NT2/D1 (cell line): ENCODE measurements at regions not wholly inside any gene's neighbourhood (a gene's known extent, or its start where the extent isn't known, plus 50 kb on each side); places are given as distances from the start of the nearest gene placed in this dataset.

Experiments used
- SUZ12 ChIP-seq: IDR thresholded peaks from 2 replicates; pipeline ENCODE4 v1.6.1; 2011; ENCODE audit not compliant: insufficient read length, insufficient read depth; ENCODE audit errors: extremely low read depth
- YY1 ChIP-seq: IDR thresholded peaks from 2 replicates; pipeline ENCODE4 v1.6.1; 2011; ENCODE audit not compliant: insufficient read length, insufficient read depth

- TF ChIP-seq SUZ12 (no peak), YY1 (no peak)
These were observed 523.5 kb downstream of the NUF2 start for GRCh38 chr1:163845279-163845678.
